Left ventricle myocardium superior (tissue), 1 donor: ENCODE measurements at regions not wholly inside any gene's neighbourhood (a gene's known extent, or its start where the extent isn't known, plus 50 kb on each side); places are given as distances from the start of the nearest gene placed in this dataset.

Experiments
- ATAC-seq: fragments of 200-7000 bp; cut with Tn5 transposase; one replicate; pipeline ENCODE4 v1.9.1; 2020; ENCODE audit warnings: mild to moderate bottlenecking, moderate library complexity
- DNase-seq: peaks from one replicate; pipeline ENCODE4 v3.0.0-alpha.2; 2020
- intact Hi-C: fragments of 100-400 bp; cut with micrococcal nuclease; formaldehyde crosslinking; loops from one replicate; pipeline ENCODE4 v1.11.0; 2022
- donor health status: DM: no; HTN: yes; CAD: no; lungs with severe emphysema.

GRCh38 chr14:99347561-99347960, 75.6 kb upstream of the BCL11B start:
- no peak for DNase-seq
- no peak for ATAC-seq
- intact Hi-C loops: no loop called here

GRCh38 chr14:99346470-99347080, 74.6 kb upstream of the BCL11B start:
- intact Hi-C loops: no loop called here
- ATAC-seq (no peak), DNase-seq (no peak)

GRCh38 chr14:99345472-99345871, 73.5 kb upstream of the BCL11B start:
- DNase-seq (no peak), ATAC-seq (no peak)
- intact Hi-C loops: no loop called here

GRCh38 chr14:99344051-99344758, 72.2 kb upstream of the BCL11B start:
- ATAC-seq (no peak), DNase-seq (no peak)
- intact Hi-C loops: no loop called here

GRCh38 chr14:99342906-99343305, 70.9 kb upstream of the BCL11B start:
- intact Hi-C loops: no loop called here
- DNase-seq (no peak), ATAC-seq (no peak)

- DNase-seq (no peak), ATAC-seq (no peak)
- intact Hi-C loops: no loop called here
Measured at GRCh38 chr14:99342204-99342603, 70.2 kb upstream of the BCL11B start.

GRCh38 chr14:99339551-99339950, 67.6 kb upstream of the BCL11B start:
- ATAC-seq: no peak
- intact Hi-C loops: no loop called here
- no peak for DNase-seq

- no peak for ATAC-seq
- no peak for DNase-seq
- intact Hi-C loops: no loop called here
Measured at GRCh38 chr14:99338313-99338712, 66.3 kb upstream of the BCL11B start.

GRCh38 chr14:99333841-99334635, 62.0 kb upstream of the BCL11B start:
- DNase-seq (peak; percentile 50), ATAC-seq (peak; percentile 91)
- intact Hi-C loops: no loop called here

- intact Hi-C loops: no loop called here
- no peak for ATAC-seq
- no peak for DNase-seq
Measured at GRCh38 chr14:99333214-99333613, 61.2 kb upstream of the BCL11B start.

GRCh38 chr14:99331811-99332210, 59.8 kb upstream of the BCL11B start:
- DNase-seq: no peak
- intact Hi-C loops: no loop called here
- ATAC-seq: no peak

- intact Hi-C loops: no loop called here
- no peak for ATAC-seq
- no peak for DNase-seq
Measured at GRCh38 chr14:99330316-99331240, 58.6 kb upstream of the BCL11B start.

GRCh38 chr14:99329711-99330315, 57.8 kb upstream of the BCL11B start:
- intact Hi-C loops: no loop called here
- DNase-seq (no peak), ATAC-seq (no peak)

- DNase-seq (no peak), ATAC-seq (peak; percentile 45)
- intact Hi-C loops: no loop called here
Measured at GRCh38 chr14:99327458-99328250, 55.7 kb upstream of the BCL11B start.

- DNase-seq: no peak
- ATAC-seq: no peak
- intact Hi-C loops: no loop called here
Measured at GRCh38 chr14:99327050-99327449, 55.1 kb upstream of the BCL11B start.

GRCh38 chr14:99326041-99326710, 54.2 kb upstream of the BCL11B start:
- DNase-seq: no peak
- no peak for ATAC-seq
- intact Hi-C loops: no loop called here

- DNase-seq: no peak
- intact Hi-C loops: no loop called here
Measured at GRCh38 chr14:99325591-99325990, 53.6 kb upstream of the BCL11B start.

GRCh38 chr14:99325016-99325415, 53.0 kb upstream of the BCL11B start:
- DNase-seq: no peak
- no peak for ATAC-seq
- intact Hi-C loops: no loop called here

More at GRCh38 chr14:99325591-99325990, 53.6 kb upstream of the BCL11B start:
- no peak for ATAC-seq
